Astrocyte (in vitro differentiated cells and primary cell): ENCODE measurements at regions not wholly inside any gene's neighbourhood (a gene's known extent, or its start where the extent isn't known, plus 50 kb on each side); places are given as distances from the start of the nearest gene placed in this dataset.

Experiments
- EZH2 ChIP-seq: IDR thresholded peaks from 2 replicates; pipeline ENCODE4 v1.6.1; 2012; ENCODE audit warnings: mild to moderate bottlenecking, low read length, inconsistent platforms; ENCODE audit not compliant: insufficient read depth
- TF ChIP-seq, protein P1 (sequence below): IDR thresholded peaks from 2 replicates; pipeline ENCODE4 v1.5.1; 2011; ENCODE audit warnings: low read depth, mild to moderate bottlenecking, inconsistent platforms, low read length, moderate library complexity; ENCODE audit not compliant: insufficient read depth

DNA sequence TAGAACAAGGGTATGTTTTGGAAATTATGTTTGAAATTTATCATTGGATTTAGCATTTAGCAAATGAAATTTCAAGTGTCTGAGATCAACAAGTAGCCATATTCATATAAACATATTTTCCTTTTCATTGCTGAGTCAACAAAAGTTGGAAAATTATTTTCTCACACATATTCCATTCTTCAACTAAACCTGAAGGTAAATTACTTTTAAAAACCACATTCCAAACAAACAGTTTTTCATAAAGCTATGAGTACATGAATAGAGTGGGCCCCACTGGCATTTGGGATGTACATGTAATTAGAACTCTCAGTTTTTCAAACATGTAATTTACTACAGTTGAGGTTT is 178.3 kb upstream of the MKLN1 start:
- TF ChIP-seq, protein P1, sequence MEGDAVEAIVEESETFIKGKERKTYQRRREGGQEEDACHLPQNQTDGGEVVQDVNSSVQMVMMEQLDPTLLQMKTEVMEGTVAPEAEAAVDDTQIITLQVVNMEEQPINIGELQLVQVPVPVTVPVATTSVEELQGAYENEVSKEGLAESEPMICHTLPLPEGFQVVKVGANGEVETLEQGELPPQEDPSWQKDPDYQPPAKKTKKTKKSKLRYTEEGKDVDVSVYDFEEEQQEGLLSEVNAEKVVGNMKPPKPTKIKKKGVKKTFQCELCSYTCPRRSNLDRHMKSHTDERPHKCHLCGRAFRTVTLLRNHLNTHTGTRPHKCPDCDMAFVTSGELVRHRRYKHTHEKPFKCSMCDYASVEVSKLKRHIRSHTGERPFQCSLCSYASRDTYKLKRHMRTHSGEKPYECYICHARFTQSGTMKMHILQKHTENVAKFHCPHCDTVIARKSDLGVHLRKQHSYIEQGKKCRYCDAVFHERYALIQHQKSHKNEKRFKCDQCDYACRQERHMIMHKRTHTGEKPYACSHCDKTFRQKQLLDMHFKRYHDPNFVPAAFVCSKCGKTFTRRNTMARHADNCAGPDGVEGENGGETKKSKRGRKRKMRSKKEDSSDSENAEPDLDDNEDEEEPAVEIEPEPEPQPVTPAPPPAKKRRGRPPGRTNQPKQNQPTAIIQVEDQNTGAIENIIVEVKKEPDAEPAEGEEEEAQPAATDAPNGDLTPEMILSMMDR = no peak
- no peak for TF ChIP-seq EZH2
